ENCODE measurements at regions not wholly inside any gene's neighbourhood (a gene's known extent, or its start where the extent isn't known, plus 50 kb on each side); places are given as distances from the start of the nearest gene placed in this dataset.

- in situ Hi-C loops (cut with HindIII; ENCODE audit: extremely low pct_ligation_motif_present, low pct_unique_long_range_greater_than_20kb), result no loop called here
- Histone ChIP-seq H3K27me3 (ENCODE audit: control insufficient read depth in 1 of 2, insufficient read depth in 2 of 2, low read length in 2 of 2) (no peaks in the 10 kb centered on the region), H3K36me3 (replicated peaks in 1 of 2; ENCODE audit: control insufficient read depth in 1 of 2, insufficient read depth in 2 of 2, low read length in 2 of 2) (no peaks in the 10 kb centered on the region), H3K4me2 (ENCODE audit: low read depth, low read length) (no peak overlapping the region), H3K9me3 (ENCODE audit: low read length) (no peaks in the 10 kb centered on the region), H3K4me1 (ENCODE audit: insufficient read depth, low read length) (peaks cover 10% of the 10 kb centered on the region), H3K27ac (ENCODE audit: extremely low read length, insufficient read depth, low read length) (no peak overlapping the region), H3K9ac (ENCODE audit: insufficient read depth, low read depth, low read length) (no peak overlapping the region), H4K20me1 (ENCODE audit: insufficient read depth, low read length) (no peaks in the 10 kb centered on the region), H3K79me2 (ENCODE audit: insufficient read depth, low read length) (no peaks in the 10 kb centered on the region), H3K4me3 (replicated peaks in 1 of 3; ENCODE audit: insufficient read depth in 1 of 3, low read depth in 2 of 3, low read length in 3 of 3) (no peak overlapping the region), H2AFZ (ENCODE audit: low read length) (no peak overlapping the region)
- 29% methylated on average over 2 of the region's 2 CpGs for WGBS (ENCODE audit: low lambda C conversion rate)
- ChIA-PET CTCF (ENCODE audit: low intra/inter-chr PET ratio, low total read pairs) (no interaction called here), POLR2A (no interaction called here)
- ATAC-seq (no peak), DNase-seq (ENCODE audit: low spot score) (no peak), FAIRE-seq (no peak)
- no TSS peak for BruUV-seq (replicated peaks)
- intact Hi-C loops (cut with micrococcal nuclease; ENCODE audit: unreplicated experiment), result loop anchor here (10.0 kb wide), 1 partner anchor 198 kb away; no protein-coding TSS in a partner anchor
- TF ChIP-seq ESRRA (CRISPR knock-in tag; IDR thresholded peaks at IDR 0.05; ENCODE audit: low read depth) (no peak), MEIS1 (CRISPR knock-in tag; IDR thresholded peaks at IDR 0.05; ENCODE audit: borderline replicate concordance) (no peak), RBM39 (IDR thresholded peaks at IDR 0.05; ENCODE audit: low read depth, low read length, poor library complexity, severe bottlenecking) (no peak), ZNF350 (CRISPR knock-in tag; IDR thresholded peaks at IDR 0.05; ENCODE audit: borderline replicate concordance, low read depth) (no peak), ZNF879 (CRISPR knock-in tag; IDR thresholded peaks at IDR 0.05) (no peak)
- TF ChIP-seq, protein P1, sequence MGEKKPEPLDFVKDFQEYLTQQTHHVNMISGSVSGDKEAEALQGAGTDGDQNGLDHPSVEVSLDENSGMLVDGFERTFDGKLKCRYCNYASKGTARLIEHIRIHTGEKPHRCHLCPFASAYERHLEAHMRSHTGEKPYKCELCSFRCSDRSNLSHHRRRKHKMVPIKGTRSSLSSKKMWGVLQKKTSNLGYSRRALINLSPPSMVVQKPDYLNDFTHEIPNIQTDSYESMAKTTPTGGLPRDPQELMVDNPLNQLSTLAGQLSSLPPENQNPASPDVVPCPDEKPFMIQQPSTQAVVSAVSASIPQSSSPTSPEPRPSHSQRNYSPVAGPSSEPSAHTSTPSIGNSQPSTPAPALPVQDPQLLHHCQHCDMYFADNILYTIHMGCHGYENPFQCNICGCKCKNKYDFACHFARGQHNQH (CRISPR knock-in tag; IDR thresholded peaks at IDR 0.05), result no peak
Measured at GRCh38 chr2:204486805-204487204, 58.5 kb upstream of the PARD3B start.

DNA sequence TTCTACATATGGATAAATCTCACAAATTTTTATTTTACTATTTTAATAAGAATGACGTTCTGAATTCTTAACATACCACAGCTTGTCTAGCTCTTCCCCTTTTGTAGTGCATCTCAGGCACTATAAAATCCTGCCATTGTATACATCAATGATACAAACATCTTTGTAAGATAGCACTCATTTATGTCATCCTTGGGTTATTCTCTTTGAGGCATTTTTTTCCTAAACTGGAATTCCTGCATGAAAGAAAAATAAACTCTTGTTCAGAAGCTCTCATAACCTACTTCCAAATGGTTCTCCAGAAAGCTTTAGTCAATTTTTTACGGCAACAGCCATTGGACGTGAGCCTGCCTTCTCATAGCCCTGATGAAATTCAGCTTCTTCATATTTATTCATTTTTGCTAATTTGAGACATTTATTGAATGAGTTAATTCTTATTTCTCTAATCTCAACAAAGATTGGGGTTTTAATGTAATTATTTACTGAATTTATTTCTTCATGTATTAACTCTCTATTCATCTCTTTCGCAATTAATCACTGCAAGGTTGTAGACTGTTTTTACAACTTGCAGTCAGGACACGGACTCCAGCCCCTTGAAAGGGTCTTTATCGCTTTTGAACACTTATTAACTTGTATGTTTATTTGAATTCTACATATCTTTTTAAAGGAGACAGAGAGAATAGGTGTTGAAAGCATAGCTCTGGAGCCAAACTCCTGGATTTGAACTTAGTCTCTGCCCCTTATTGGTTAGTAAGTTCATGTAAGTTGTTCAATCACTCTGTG lies 57.6 kb upstream of the PARD3B start:
- no peak overlapping the region for H3K4me2 ChIP-seq (ENCODE audit: low read depth, low read length)
- peak; percentile 59 for ATAC-seq
- BruUV-seq (replicated peaks), result no TSS peak
- FAIRE-seq, result no peak
- no peaks in the 10 kb centered on the region for H4K20me1 ChIP-seq (ENCODE audit: insufficient read depth, low read length)
- peak; percentile 22 for DNase-seq (ENCODE audit: low spot score)
- intact Hi-C loops (cut with micrococcal nuclease; ENCODE audit: unreplicated experiment), result loop anchor here (10.0 kb wide), 1 partner anchor 197 kb away; no protein-coding TSS in a partner anchor
- WGBS (ENCODE audit: low lambda C conversion rate), result 28% methylated on average over 6 of the region's 6 CpGs
- H3K4me3 ChIP-seq (replicated peaks in 1 of 3; ENCODE audit: insufficient read depth in 1 of 3, low read depth in 2 of 3, low read length in 3 of 3), result no peak overlapping the region
- H3K27ac ChIP-seq (ENCODE audit: extremely low read length, insufficient read depth, low read length), result no peak overlapping the region
- in situ Hi-C loops (cut with HindIII; ENCODE audit: extremely low pct_ligation_motif_present, low pct_unique_long_range_greater_than_20kb), result no loop called here
- ChIA-PET CTCF (ENCODE audit: low intra/inter-chr PET ratio, low total read pairs) (no interaction called here), POLR2A (no interaction called here)
- H3K4me1 ChIP-seq (ENCODE audit: insufficient read depth, low read length), result peaks cover 10% of the 10 kb centered on the region
- no peaks in the 10 kb centered on the region for H3K36me3 ChIP-seq (replicated peaks in 1 of 2; ENCODE audit: control insufficient read depth in 1 of 2, insufficient read depth in 2 of 2, low read length in 2 of 2)
- no peak overlapping the region for H2AFZ ChIP-seq (ENCODE audit: low read length)
- H3K9me3 ChIP-seq (ENCODE audit: low read length), result no peaks in the 10 kb centered on the region
- no peaks in the 10 kb centered on the region for H3K27me3 ChIP-seq (ENCODE audit: control insufficient read depth in 1 of 2, insufficient read depth in 2 of 2, low read length in 2 of 2)
- no peaks in the 10 kb centered on the region for H3K79me2 ChIP-seq (ENCODE audit: insufficient read depth, low read length)
- no peak overlapping the region for H3K9ac ChIP-seq (ENCODE audit: insufficient read depth, low read depth, low read length)
- peak; percentile 61; the same call in 1 of the 2 replicates for TF ChIP-seq GFI1 (CRISPR knock-in tag; IDR thresholded peaks at IDR 0.05; ENCODE audit: borderline replicate concordance)
- no peak for TF ChIP-seq SPEN (CRISPR knock-in tag; IDR thresholded peaks at IDR 0.05; ENCODE audit: low read depth)
- 0 out of 2 replicates have a peak, but pooled peaks have one; percentile 16 for TF ChIP-seq CEBPB (IDR thresholded peaks at IDR 0.05; ENCODE audit: borderline replicate concordance, low read depth, low read length)
- TF ChIP-seq CREM (IDR thresholded peaks at IDR 0.05), result 0 out of 2 replicates have a peak, but pooled peaks have one; percentile 7
- no peak for TF ChIP-seq CREM (CRISPR knock-in tag; IDR thresholded peaks at IDR 0.05)
- TF ChIP-seq, protein P2, sequence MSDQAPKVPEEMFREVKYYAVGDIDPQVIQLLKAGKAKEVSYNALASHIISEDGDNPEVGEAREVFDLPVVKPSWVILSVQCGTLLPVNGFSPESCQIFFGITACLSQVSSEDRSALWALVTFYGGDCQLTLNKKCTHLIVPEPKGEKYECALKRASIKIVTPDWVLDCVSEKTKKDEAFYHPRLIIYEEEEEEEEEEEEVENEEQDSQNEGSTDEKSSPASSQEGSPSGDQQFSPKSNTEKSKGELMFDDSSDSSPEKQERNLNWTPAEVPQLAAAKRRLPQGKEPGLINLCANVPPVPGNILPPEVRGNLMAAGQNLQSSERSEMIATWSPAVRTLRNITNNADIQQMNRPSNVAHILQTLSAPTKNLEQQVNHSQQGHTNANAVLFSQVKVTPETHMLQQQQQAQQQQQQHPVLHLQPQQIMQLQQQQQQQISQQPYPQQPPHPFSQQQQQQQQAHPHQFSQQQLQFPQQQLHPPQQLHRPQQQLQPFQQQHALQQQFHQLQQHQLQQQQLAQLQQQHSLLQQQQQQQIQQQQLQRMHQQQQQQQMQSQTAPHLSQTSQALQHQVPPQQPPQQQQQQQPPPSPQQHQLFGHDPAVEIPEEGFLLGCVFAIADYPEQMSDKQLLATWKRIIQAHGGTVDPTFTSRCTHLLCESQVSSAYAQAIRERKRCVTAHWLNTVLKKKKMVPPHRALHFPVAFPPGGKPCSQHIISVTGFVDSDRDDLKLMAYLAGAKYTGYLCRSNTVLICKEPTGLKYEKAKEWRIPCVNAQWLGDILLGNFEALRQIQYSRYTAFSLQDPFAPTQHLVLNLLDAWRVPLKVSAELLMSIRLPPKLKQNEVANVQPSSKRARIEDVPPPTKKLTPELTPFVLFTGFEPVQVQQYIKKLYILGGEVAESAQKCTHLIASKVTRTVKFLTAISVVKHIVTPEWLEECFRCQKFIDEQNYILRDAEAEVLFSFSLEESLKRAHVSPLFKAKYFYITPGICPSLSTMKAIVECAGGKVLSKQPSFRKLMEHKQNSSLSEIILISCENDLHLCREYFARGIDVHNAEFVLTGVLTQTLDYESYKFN (CRISPR knock-in tag; conservative IDR thresholded peaks at IDR 0.05), result peak; percentile 53; the same call in 1 of the 2 replicates
- TF ChIP-seq, protein P3, sequence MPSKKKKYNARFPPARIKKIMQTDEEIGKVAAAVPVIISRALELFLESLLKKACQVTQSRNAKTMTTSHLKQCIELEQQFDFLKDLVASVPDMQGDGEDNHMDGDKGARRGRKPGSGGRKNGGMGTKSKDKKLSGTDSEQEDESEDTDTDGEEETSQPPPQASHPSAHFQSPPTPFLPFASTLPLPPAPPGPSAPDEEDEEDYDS (CRISPR knock-in tag; IDR thresholded peaks at IDR 0.05), result no peak
